ENCODE measurements at regions not wholly inside any gene's neighbourhood (a gene's known extent, or its start where the extent isn't known, plus 50 kb on each side); places are given as distances from the start of the nearest gene placed in this dataset.

GRCh38 chr17:13272296-13272695, 254.5 kb upstream of the ELAC2 start:
- no peak overlapping the region for H2BK15ac ChIP-seq (replicated peaks; ENCODE audit: low read depth)
- no peak overlapping the region for H4K5ac ChIP-seq (ENCODE audit: low read length)
- no peak overlapping the region for H3K4ac ChIP-seq (ENCODE audit: low read depth, low read length)
- H4K8ac ChIP-seq (ENCODE audit: low read depth, low read length), result no peak overlapping the region
- no peak overlapping the region for H3K9ac ChIP-seq (ENCODE audit: low read length)
- no peaks in the 10 kb centered on the region for H3K79me1 ChIP-seq (ENCODE audit: low read length)
- WGBS (ENCODE audit: extremely low coverage, insufficient coverage, low lambda C conversion rate), result no CpG with 5 or more reads among the region's 4 CpGs
- no peak overlapping the region for H3K56ac ChIP-seq (ENCODE audit: low read length)
- DNase-seq, result no peak
- no peak overlapping the region for H3K4me2 ChIP-seq (ENCODE audit: low read length)
- no peaks in the 10 kb centered on the region for H3K4me1 ChIP-seq (ENCODE audit: control insufficient read depth, low read depth, low read length)
- H3K79me2 ChIP-seq (ENCODE audit: control insufficient read depth, insufficient read depth, low read length), result no peaks in the 10 kb centered on the region
- no peak overlapping the region for H3K23ac ChIP-seq (ENCODE audit: low read length)
- H2BK120ac ChIP-seq (ENCODE audit: low read depth, low read length), result no peak overlapping the region
- no peak overlapping the region for H3K18ac ChIP-seq (ENCODE audit: low read length)
- H3K4me3 ChIP-seq (ENCODE audit: low read length), result no peak overlapping the region
- no peak overlapping the region for H3K27ac ChIP-seq (ENCODE audit: low read depth, low read length)
- H2AK5ac ChIP-seq (ENCODE audit: low read length), result no peak overlapping the region
- H3K27me3 ChIP-seq (ENCODE audit: insufficient read depth, low read length, poor library complexity), result no peaks in the 10 kb centered on the region
- no peak overlapping the region for H2BK5ac ChIP-seq (ENCODE audit: low read length)
- H3K36me3 ChIP-seq (ENCODE audit: control insufficient read depth, insufficient read depth, low read length), result no peaks in the 10 kb centered on the region

- no CpG with 5 or more reads among the region's 8 CpGs for WGBS (ENCODE audit: extremely low coverage, insufficient coverage, low lambda C conversion rate)
- no peaks in the 10 kb centered on the region for H3K4me1 ChIP-seq (ENCODE audit: control insufficient read depth, low read depth, low read length)
- H3K4me3 ChIP-seq (ENCODE audit: low read length), result no peak overlapping the region
- no peak overlapping the region for H2AK5ac ChIP-seq (ENCODE audit: low read length)
- H2BK15ac ChIP-seq (replicated peaks; ENCODE audit: low read depth), result no peak overlapping the region
- H3K27ac ChIP-seq (ENCODE audit: low read depth, low read length), result no peak overlapping the region
- no peak overlapping the region for H3K4me2 ChIP-seq (ENCODE audit: low read length)
- H3K79me1 ChIP-seq (ENCODE audit: low read length), result no peaks in the 10 kb centered on the region
- H3K9ac ChIP-seq (ENCODE audit: low read length), result no peak overlapping the region
- no peak overlapping the region for H2BK120ac ChIP-seq (ENCODE audit: low read depth, low read length)
- no peak overlapping the region for H3K4ac ChIP-seq (ENCODE audit: low read depth, low read length)
- no peaks in the 10 kb centered on the region for H3K79me2 ChIP-seq (ENCODE audit: control insufficient read depth, insufficient read depth, low read length)
- no peak overlapping the region for H3K23ac ChIP-seq (ENCODE audit: low read length)
- no peak overlapping the region for H2BK5ac ChIP-seq (ENCODE audit: low read length)
- no peak overlapping the region for H4K8ac ChIP-seq (ENCODE audit: low read depth, low read length)
- no peaks in the 10 kb centered on the region for H3K27me3 ChIP-seq (ENCODE audit: insufficient read depth, low read length, poor library complexity)
- H4K5ac ChIP-seq (ENCODE audit: low read length), result no peak overlapping the region
- H3K56ac ChIP-seq (ENCODE audit: low read length), result no peak overlapping the region
- DNase-seq, result peak; percentile 10
- H3K36me3 ChIP-seq (ENCODE audit: control insufficient read depth, insufficient read depth, low read length), result no peaks in the 10 kb centered on the region
- H3K18ac ChIP-seq (ENCODE audit: low read length), result no peak overlapping the region
These were observed 251.2 kb upstream of the ELAC2 start for GRCh38 chr17:13268791-13269595.

DNA sequence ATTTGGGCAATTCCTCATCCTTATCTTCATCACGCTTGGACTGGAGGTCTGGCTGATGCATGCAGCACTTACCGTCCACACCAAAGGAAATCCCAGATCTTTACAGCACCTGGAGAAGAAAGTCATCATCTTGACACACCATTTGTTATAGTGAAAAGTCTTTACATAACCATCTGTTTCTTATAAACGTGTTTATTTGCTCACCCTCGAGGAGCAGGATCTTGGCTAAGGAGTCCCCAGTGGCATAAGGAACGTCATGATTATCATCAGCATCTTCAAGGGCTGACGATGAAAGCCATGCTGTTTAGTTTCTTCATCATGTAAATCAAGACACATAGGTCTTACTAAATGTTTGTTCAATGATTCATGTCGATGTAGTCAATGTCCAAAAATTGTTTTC, 248.8 kb upstream of the ELAC2 start:
- no peaks in the 10 kb centered on the region for H3K79me1 ChIP-seq (ENCODE audit: low read length)

GRCh38 chr17:13265311-13265710, 247.5 kb upstream of the ELAC2 start:
- Histone ChIP-seq H2BK15ac (replicated peaks; ENCODE audit: low read depth) (no peak overlapping the region), H2BK120ac (ENCODE audit: low read depth, low read length) (no peak overlapping the region), H4K5ac (ENCODE audit: low read length) (no peak overlapping the region), H3K56ac (ENCODE audit: low read length) (no peak overlapping the region), H3K79me2 (ENCODE audit: control insufficient read depth, insufficient read depth, low read length) (no peaks in the 10 kb centered on the region), H2BK5ac (ENCODE audit: low read length) (no peak overlapping the region), H4K8ac (ENCODE audit: low read depth, low read length) (no peak overlapping the region), H3K4ac (ENCODE audit: low read depth, low read length) (no peak overlapping the region), H3K27me3 (ENCODE audit: insufficient read depth, low read length, poor library complexity) (no peaks in the 10 kb centered on the region), H3K27ac (ENCODE audit: low read depth, low read length) (no peak overlapping the region), H3K18ac (ENCODE audit: low read length) (no peak overlapping the region), H3K36me3 (ENCODE audit: control insufficient read depth, insufficient read depth, low read length) (no peaks in the 10 kb centered on the region), H3K9ac (ENCODE audit: low read length) (no peak overlapping the region), H3K4me3 (ENCODE audit: low read length) (no peak overlapping the region), H3K4me2 (ENCODE audit: low read length) (no peak overlapping the region), H3K4me1 (ENCODE audit: control insufficient read depth, low read depth, low read length) (no peaks in the 10 kb centered on the region), H3K79me1 (ENCODE audit: low read length) (no peaks in the 10 kb centered on the region), H2AK5ac (ENCODE audit: low read length) (no peak overlapping the region), H3K23ac (ENCODE audit: low read length) (no peak overlapping the region)
- no CpG with 5 or more reads among the region's 2 CpGs for WGBS (ENCODE audit: extremely low coverage, insufficient coverage, low lambda C conversion rate)
- DNase-seq, result no peak

More for the DNA sequence above, 248.8 kb upstream of the ELAC2 start:
- no peak overlapping the region for H3K4me3 ChIP-seq (ENCODE audit: low read length)
- H3K36me3 ChIP-seq (ENCODE audit: control insufficient read depth, insufficient read depth, low read length), result no peaks in the 10 kb centered on the region
- H3K4ac ChIP-seq (ENCODE audit: low read depth, low read length), result no peak overlapping the region
- no peaks in the 10 kb centered on the region for H3K27me3 ChIP-seq (ENCODE audit: insufficient read depth, low read length, poor library complexity)
- H3K56ac ChIP-seq (ENCODE audit: low read length), result no peak overlapping the region
- H3K9ac ChIP-seq (ENCODE audit: low read length), result no peak overlapping the region
- no peak overlapping the region for H2BK5ac ChIP-seq (ENCODE audit: low read length)
- no CpG with 5 or more reads among the region's 7 CpGs for WGBS (ENCODE audit: extremely low coverage, insufficient coverage, low lambda C conversion rate)
- no peak overlapping the region for H3K27ac ChIP-seq (ENCODE audit: low read depth, low read length)
- H4K8ac ChIP-seq (ENCODE audit: low read depth, low read length), result no peak overlapping the region
- no peak overlapping the region for H3K23ac ChIP-seq (ENCODE audit: low read length)
- H3K4me1 ChIP-seq (ENCODE audit: control insufficient read depth, low read depth, low read length), result no peaks in the 10 kb centered on the region
- H2BK120ac ChIP-seq (ENCODE audit: low read depth, low read length), result no peak overlapping the region
- no peaks in the 10 kb centered on the region for H3K79me2 ChIP-seq (ENCODE audit: control insufficient read depth, insufficient read depth, low read length)
- DNase-seq, result peak; percentile 14
- H2BK15ac ChIP-seq (replicated peaks; ENCODE audit: low read depth), result no peak overlapping the region
- H3K18ac ChIP-seq (ENCODE audit: low read length), result no peak overlapping the region
- no peak overlapping the region for H4K5ac ChIP-seq (ENCODE audit: low read length)
- H2AK5ac ChIP-seq (ENCODE audit: low read length), result no peak overlapping the region
- no peak overlapping the region for H3K4me2 ChIP-seq (ENCODE audit: low read length)

- Histone ChIP-seq H2BK5ac (ENCODE audit: low read length) (no peak overlapping the region), H3K27me3 (ENCODE audit: insufficient read depth, low read length, poor library complexity) (no peaks in the 10 kb centered on the region), H3K4me3 (ENCODE audit: low read length) (no peak overlapping the region), H3K9ac (ENCODE audit: low read length) (no peak overlapping the region), H4K5ac (ENCODE audit: low read length) (no peak overlapping the region), H3K79me1 (ENCODE audit: low read length) (no peaks in the 10 kb centered on the region), H3K4me1 (ENCODE audit: control insufficient read depth, low read depth, low read length) (no peaks in the 10 kb centered on the region), H3K79me2 (ENCODE audit: control insufficient read depth, insufficient read depth, low read length) (no peaks in the 10 kb centered on the region), H3K27ac (ENCODE audit: low read depth, low read length) (no peak overlapping the region), H3K36me3 (ENCODE audit: control insufficient read depth, insufficient read depth, low read length) (no peaks in the 10 kb centered on the region), H3K4ac (ENCODE audit: low read depth, low read length) (no peak overlapping the region), H2BK15ac (replicated peaks; ENCODE audit: low read depth) (no peak overlapping the region), H2AK5ac (ENCODE audit: low read length) (no peak overlapping the region), H3K23ac (ENCODE audit: low read length) (no peak overlapping the region), H2BK120ac (ENCODE audit: low read depth, low read length) (no peak overlapping the region), H3K18ac (ENCODE audit: low read length) (no peak overlapping the region), H3K56ac (ENCODE audit: low read length) (no peak overlapping the region), H4K8ac (ENCODE audit: low read depth, low read length) (no peak overlapping the region), H3K4me2 (ENCODE audit: low read length) (no peak overlapping the region)
- no CpG with 5 or more reads among the region's 4 CpGs for WGBS (ENCODE audit: extremely low coverage, insufficient coverage, low lambda C conversion rate)
- no peak for DNase-seq
These were observed 245.9 kb upstream of the ELAC2 start for GRCh38 chr17:13263746-13264145.

- H4K8ac ChIP-seq (ENCODE audit: low read depth, low read length), result no peak overlapping the region
- no peaks in the 10 kb centered on the region for H3K4me1 ChIP-seq (ENCODE audit: control insufficient read depth, low read depth, low read length)
- no peak overlapping the region for H3K27ac ChIP-seq (ENCODE audit: low read depth, low read length)
- H3K18ac ChIP-seq (ENCODE audit: low read length), result no peak overlapping the region
- no peaks in the 10 kb centered on the region for H3K27me3 ChIP-seq (ENCODE audit: insufficient read depth, low read length, poor library complexity)
- no peak overlapping the region for H3K9ac ChIP-seq (ENCODE audit: low read length)
- no peak overlapping the region for H2BK15ac ChIP-seq (replicated peaks; ENCODE audit: low read depth)
- no peaks in the 10 kb centered on the region for H3K36me3 ChIP-seq (ENCODE audit: control insufficient read depth, insufficient read depth, low read length)
- no peak overlapping the region for H2BK5ac ChIP-seq (ENCODE audit: low read length)
- no peak overlapping the region for H2AK5ac ChIP-seq (ENCODE audit: low read length)
- H3K4me3 ChIP-seq (ENCODE audit: low read length), result no peak overlapping the region
- H3K79me2 ChIP-seq (ENCODE audit: control insufficient read depth, insufficient read depth, low read length), result no peaks in the 10 kb centered on the region
- H3K4ac ChIP-seq (ENCODE audit: low read depth, low read length), result no peak overlapping the region
- H4K5ac ChIP-seq (ENCODE audit: low read length), result no peak overlapping the region
- H3K4me2 ChIP-seq (ENCODE audit: low read length), result no peak overlapping the region
- no CpG with 5 or more reads among the region's 3 CpGs for WGBS (ENCODE audit: extremely low coverage, insufficient coverage, low lambda C conversion rate)
- H2BK120ac ChIP-seq (ENCODE audit: low read depth, low read length), result no peak overlapping the region
- no peak overlapping the region for H3K56ac ChIP-seq (ENCODE audit: low read length)
- no peak overlapping the region for H3K23ac ChIP-seq (ENCODE audit: low read length)
- H3K79me1 ChIP-seq (ENCODE audit: low read length), result no peaks in the 10 kb centered on the region
- DNase-seq, result peak; percentile 2
These were observed 238.7 kb upstream of the ELAC2 start for GRCh38 chr17:13256545-13256944.

Data from mesendoderm (in vitro differentiated cells).